ENCODE measurements at regions not wholly inside any gene's neighbourhood (a gene's known extent, or its start where the extent isn't known, plus 50 kb on each side); places are given as distances from the start of the nearest gene placed in this dataset.

DNA sequence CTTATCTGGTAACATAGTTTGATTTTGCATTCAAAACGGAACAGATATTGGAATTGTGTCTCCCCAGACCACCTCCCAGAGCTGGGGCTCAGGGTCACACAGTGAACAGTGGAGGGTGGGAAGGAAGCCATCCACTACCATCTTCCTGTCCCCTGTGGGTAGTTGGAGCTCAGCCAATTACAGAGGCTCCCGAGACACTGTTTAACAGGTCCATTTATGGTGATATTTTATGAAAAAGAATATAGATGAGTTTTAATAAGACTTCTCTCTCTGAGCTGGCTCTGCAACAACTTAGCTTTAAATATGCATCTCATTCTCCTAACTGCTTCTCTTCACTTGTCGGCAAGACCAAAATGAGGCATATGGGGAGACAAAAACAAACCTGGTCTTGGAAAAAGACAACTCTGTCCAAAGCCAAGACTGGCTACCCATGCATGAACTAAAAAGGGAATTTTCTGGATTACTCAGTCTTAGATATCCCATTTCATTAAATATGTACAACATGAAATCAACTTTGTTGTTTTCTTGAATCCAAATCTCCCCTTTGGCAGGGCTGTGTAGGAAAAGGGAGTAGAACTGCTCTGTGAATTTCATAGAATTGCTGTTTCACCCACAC is 83.8 kb upstream of the HOXC13 start:
- WGBS (ENCODE audit: insufficient coverage), result 100% methylated on average over 1 of the region's 3 CpGs
- intact Hi-C loops (cut with micrococcal nuclease), result no loop called here
- Mint-ChIP-seq H3K27me3 (peaks cover 5% of the 10 kb centered on the region), H3K4me3 (no peak overlapping the region), H3K4me1 (no peaks in the 10 kb centered on the region), H3K27ac (no peak overlapping the region), H3K9me3 (ENCODE audit: insufficient read depth) (no peaks in the 10 kb centered on the region)
- ChIA-PET POLR2A (no interaction called here), CTCF (no interaction called here)
- Histone ChIP-seq H3K79me2 (ENCODE audit: control insufficient read depth, insufficient read depth, low read length) (no peaks in the 10 kb centered on the region), H3K4me3 (ENCODE audit: control extremely low read depth in 1 of 5, extremely low read depth in 1 of 5, insufficient read depth in 1 of 5, low read depth in 2 of 5, low read length in 4 of 5) (no peak overlapping the region), H2AFZ (ENCODE audit: insufficient read depth, low read depth, low read length, poor library complexity, severe bottlenecking) (no peak overlapping the region), H3K27me3 (replicated peaks in 1 of 4; ENCODE audit: control extremely low read depth in 1 of 4, control insufficient read depth in 3 of 4, insufficient read depth in 4 of 4, low read length in 3 of 4) (peaks cover 0 to 10% (median 5%) of the 10 kb centered on the region in 4 experiments), H3K4me2 (replicated peaks; ENCODE audit: low read depth, low read length, poor library complexity, severe bottlenecking) (no peak overlapping the region), H3K4me1 (ENCODE audit: control insufficient read depth in 2 of 2, insufficient read depth in 2 of 2, low read length in 2 of 2) (no peaks in the 10 kb centered on the region), H3K36me3 (replicated peaks in 1 of 2; ENCODE audit: control extremely low read depth in 1 of 2, control insufficient read depth in 1 of 2, extremely low read depth in 1 of 2, insufficient read depth in 2 of 2, low read length in 1 of 2) (no peaks in the 10 kb centered on the region), H3K9me3 (ENCODE audit: control extremely low read depth in 1 of 3, control insufficient read depth in 2 of 3, insufficient read depth in 1 of 3, low read length in 2 of 3) (no peaks in the 10 kb centered on the region), H3K27ac (ENCODE audit: low read length in 2 of 2) (no peak overlapping the region), H3K9ac (ENCODE audit: low read length) (no peak overlapping the region), H4K20me1 (ENCODE audit: control insufficient read depth, insufficient read depth, low read length, poor library complexity, severe bottlenecking) (no peaks in the 10 kb centered on the region)
- no peak for DNase-seq
- no peak for ATAC-seq (ENCODE audit: low read depth)
- TF ChIP-seq, protein P1, sequence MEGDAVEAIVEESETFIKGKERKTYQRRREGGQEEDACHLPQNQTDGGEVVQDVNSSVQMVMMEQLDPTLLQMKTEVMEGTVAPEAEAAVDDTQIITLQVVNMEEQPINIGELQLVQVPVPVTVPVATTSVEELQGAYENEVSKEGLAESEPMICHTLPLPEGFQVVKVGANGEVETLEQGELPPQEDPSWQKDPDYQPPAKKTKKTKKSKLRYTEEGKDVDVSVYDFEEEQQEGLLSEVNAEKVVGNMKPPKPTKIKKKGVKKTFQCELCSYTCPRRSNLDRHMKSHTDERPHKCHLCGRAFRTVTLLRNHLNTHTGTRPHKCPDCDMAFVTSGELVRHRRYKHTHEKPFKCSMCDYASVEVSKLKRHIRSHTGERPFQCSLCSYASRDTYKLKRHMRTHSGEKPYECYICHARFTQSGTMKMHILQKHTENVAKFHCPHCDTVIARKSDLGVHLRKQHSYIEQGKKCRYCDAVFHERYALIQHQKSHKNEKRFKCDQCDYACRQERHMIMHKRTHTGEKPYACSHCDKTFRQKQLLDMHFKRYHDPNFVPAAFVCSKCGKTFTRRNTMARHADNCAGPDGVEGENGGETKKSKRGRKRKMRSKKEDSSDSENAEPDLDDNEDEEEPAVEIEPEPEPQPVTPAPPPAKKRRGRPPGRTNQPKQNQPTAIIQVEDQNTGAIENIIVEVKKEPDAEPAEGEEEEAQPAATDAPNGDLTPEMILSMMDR (IDR thresholded peaks at IDR 0.05), result no peak
- TF ChIP-seq EZH2 (IDR thresholded peaks at IDR 0.05; ENCODE audit: borderline replicate concordance, insufficient read depth, low read depth, low read length, poor library complexity, severe bottlenecking), result no peak

DNA sequence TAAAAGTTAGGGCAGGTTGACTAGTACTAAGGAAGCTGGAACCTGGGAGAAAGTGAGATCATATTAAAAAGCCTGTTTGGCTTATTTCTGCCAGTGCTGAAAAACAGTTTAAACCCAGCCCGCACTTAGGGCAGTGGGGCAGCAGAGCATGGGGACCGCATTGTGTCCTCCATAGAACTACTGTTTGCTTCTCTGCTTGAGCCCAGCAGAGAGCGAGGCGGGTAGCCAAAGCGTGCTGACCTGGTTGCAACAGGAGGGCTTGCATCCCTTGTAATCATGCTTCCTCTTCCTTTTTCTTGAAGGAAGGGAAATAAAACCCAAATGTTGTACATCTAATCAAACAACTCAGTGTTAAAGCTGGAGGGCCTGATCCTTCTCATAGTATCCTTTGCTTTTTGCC is 82.5 kb upstream of the HOXC13 start:
- no peak overlapping the region for H2AFZ ChIP-seq (ENCODE audit: insufficient read depth, low read depth, low read length, poor library complexity, severe bottlenecking)
- no peak overlapping the region for H3K4me3 Mint-ChIP-seq
- H3K27me3 Mint-ChIP-seq, result peaks cover 2% of the 10 kb centered on the region
- H3K27ac ChIP-seq (ENCODE audit: low read length in 2 of 2), result no peak overlapping the region
- WGBS (ENCODE audit: insufficient coverage), result 95% methylated on average over 5 of the region's 5 CpGs
- no peaks in the 10 kb centered on the region for H3K79me2 ChIP-seq (ENCODE audit: control insufficient read depth, insufficient read depth, low read length)
- H3K9me3 ChIP-seq (ENCODE audit: control extremely low read depth in 1 of 3, control insufficient read depth in 2 of 3, insufficient read depth in 1 of 3, low read length in 2 of 3), result no peaks in the 10 kb centered on the region
- DNase-seq, result no peak
- no peak overlapping the region for H3K27ac Mint-ChIP-seq
- ATAC-seq (ENCODE audit: low read depth), result no peak
- H3K4me1 ChIP-seq (ENCODE audit: control insufficient read depth in 2 of 2, insufficient read depth in 2 of 2, low read length in 2 of 2), result no peaks in the 10 kb centered on the region
- H3K9ac ChIP-seq (ENCODE audit: low read length), result no peak overlapping the region
- H3K36me3 ChIP-seq (replicated peaks in 1 of 2; ENCODE audit: control extremely low read depth in 1 of 2, control insufficient read depth in 1 of 2, extremely low read depth in 1 of 2, insufficient read depth in 2 of 2, low read length in 1 of 2), result no peaks in the 10 kb centered on the region
- H3K4me2 ChIP-seq (replicated peaks; ENCODE audit: low read depth, low read length, poor library complexity, severe bottlenecking), result no peak overlapping the region
- no peaks in the 10 kb centered on the region for H3K4me1 Mint-ChIP-seq
- TF ChIP-seq, protein P1 (IDR thresholded peaks at IDR 0.05), result no peak
- no peak for TF ChIP-seq EZH2 (IDR thresholded peaks at IDR 0.05; ENCODE audit: borderline replicate concordance, insufficient read depth, low read depth, low read length, poor library complexity, severe bottlenecking)
- peaks cover 0 to 13% (median 5%) of the 10 kb centered on the region in 4 experiments for H3K27me3 ChIP-seq (replicated peaks in 1 of 4; ENCODE audit: control extremely low read depth in 1 of 4, control insufficient read depth in 3 of 4, insufficient read depth in 4 of 4, low read length in 3 of 4)
- intact Hi-C loops (cut with micrococcal nuclease), result no loop called here
- no peaks in the 10 kb centered on the region for H3K9me3 Mint-ChIP-seq (ENCODE audit: insufficient read depth)
- ChIA-PET POLR2A (no interaction called here), CTCF (no interaction called here)
- H4K20me1 ChIP-seq (ENCODE audit: control insufficient read depth, insufficient read depth, low read length, poor library complexity, severe bottlenecking), result no peaks in the 10 kb centered on the region
- H3K4me3 ChIP-seq (ENCODE audit: control extremely low read depth in 1 of 5, extremely low read depth in 1 of 5, insufficient read depth in 1 of 5, low read depth in 2 of 5, low read length in 4 of 5), result no peak overlapping the region
